Stimulated activated CD8-positive, alpha-beta memory T cell treated with anti-CD3 and anti-CD28 coated beads, Interleukin-2, amount 100 ng/mL, for 48 hours (primary cell): ENCODE measurements at regions not wholly inside any gene's neighbourhood (a gene's known extent, or its start where the extent isn't known, plus 50 kb on each side); places are given as distances from the start of the nearest gene placed in this dataset.

Experiments used
- DNase-seq, 2 donors: peaks; one replicate each; pipeline ENCODE4 v3.0.0-alpha.2; 2020; ENCODE audit warnings: low read depth in 2 of 2

- no peak for DNase-seq
These were observed 180.2 kb upstream of the RUNX1 start for GRCh38 chr21:35229290-35229689.

- no peak for DNase-seq
These were observed 178.7 kb upstream of the RUNX1 start for GRCh38 chr21:35227786-35228185.

- DNase-seq: no peak
These were observed 178.1 kb upstream of the RUNX1 start for GRCh38 chr21:35226968-35227744.

GRCh38 chr21:35226328-35226727 lies 177.2 kb upstream of the RUNX1 start:
- DNase-seq: no peak

- DNase-seq: no peak
These were observed 176.5 kb upstream of the RUNX1 start for GRCh38 chr21:35225573-35225972.

- no peak for DNase-seq
These were observed 174.5 kb upstream of the RUNX1 start for GRCh38 chr21:35223480-35224156.

- peak in 1 of 2 donors; percentile 18 for DNase-seq
These were observed 173.4 kb upstream of the RUNX1 start for GRCh38 chr21:35222541-35222941.

GRCh38 chr21:35222021-35222420 lies 172.9 kb upstream of the RUNX1 start:
- no peak for DNase-seq

- no peak for DNase-seq
These were observed 171.2 kb upstream of the RUNX1 start for GRCh38 chr21:35220301-35220700.

GRCh38 chr21:35219719-35220118 lies 170.6 kb upstream of the RUNX1 start:
- no peak for DNase-seq

- no peak for DNase-seq
These were observed 170.2 kb upstream of the RUNX1 start for GRCh38 chr21:35219291-35219690.

GRCh38 chr21:35217504-35218060 lies 168.5 kb upstream of the RUNX1 start:
- no peak for DNase-seq

GRCh38 chr21:35216996-35217395 lies 167.9 kb upstream of the RUNX1 start:
- DNase-seq: no peak

GRCh38 chr21:35215870-35216269 lies 166.8 kb upstream of the RUNX1 start:
- no peak for DNase-seq

GRCh38 chr21:35212393-35213127 lies 163.5 kb upstream of the RUNX1 start:
- no peak for DNase-seq

- no peak for DNase-seq
These were observed 162.7 kb upstream of the RUNX1 start for GRCh38 chr21:35211782-35212181.

- no peak for DNase-seq
These were observed 161.0 kb upstream of the RUNX1 start for GRCh38 chr21:35210093-35210492.

GRCh38 chr21:35208810-35209517 lies 159.9 kb upstream of the RUNX1 start:
- DNase-seq: no peak

GRCh38 chr21:35208104-35208503 lies 159.0 kb upstream of the RUNX1 start:
- no peak for DNase-seq

GRCh38 chr21:35207322-35207721 lies 158.2 kb upstream of the RUNX1 start:
- no peak for DNase-seq
